Epithelial cell of esophagus (primary cell): ENCODE measurements at regions not wholly inside any gene's neighbourhood (a gene's known extent, or its start where the extent isn't known, plus 50 kb on each side); places are given as distances from the start of the nearest gene placed in this dataset.
"Not testable (repeated sequence)": the region's sequence is repeated elsewhere in the genome, so short reads cannot be mapped to it uniquely, and the experiment has no call there.

Experiments
- DNase-seq: peaks from one replicate; pipeline ENCODE4 v3.0.0; 2010; ENCODE audit warnings: low read depth
- H3K4me3 ChIP-seq: 2 replicates; pipeline ENCODE4 v1.5.1; 2011; ENCODE audit warnings: mild to moderate bottlenecking, low read length, control low read depth
- TF ChIP-seq, protein P1 (sequence below): IDR thresholded peaks from 2 replicates; pipeline ENCODE4 v1.5.1; 2011; ENCODE audit warnings: low read depth, mild to moderate bottlenecking, low read length, control low read depth, inconsistent platforms; ENCODE audit not compliant: insufficient read depth; ENCODE audit errors: missing control alignments

DNA sequence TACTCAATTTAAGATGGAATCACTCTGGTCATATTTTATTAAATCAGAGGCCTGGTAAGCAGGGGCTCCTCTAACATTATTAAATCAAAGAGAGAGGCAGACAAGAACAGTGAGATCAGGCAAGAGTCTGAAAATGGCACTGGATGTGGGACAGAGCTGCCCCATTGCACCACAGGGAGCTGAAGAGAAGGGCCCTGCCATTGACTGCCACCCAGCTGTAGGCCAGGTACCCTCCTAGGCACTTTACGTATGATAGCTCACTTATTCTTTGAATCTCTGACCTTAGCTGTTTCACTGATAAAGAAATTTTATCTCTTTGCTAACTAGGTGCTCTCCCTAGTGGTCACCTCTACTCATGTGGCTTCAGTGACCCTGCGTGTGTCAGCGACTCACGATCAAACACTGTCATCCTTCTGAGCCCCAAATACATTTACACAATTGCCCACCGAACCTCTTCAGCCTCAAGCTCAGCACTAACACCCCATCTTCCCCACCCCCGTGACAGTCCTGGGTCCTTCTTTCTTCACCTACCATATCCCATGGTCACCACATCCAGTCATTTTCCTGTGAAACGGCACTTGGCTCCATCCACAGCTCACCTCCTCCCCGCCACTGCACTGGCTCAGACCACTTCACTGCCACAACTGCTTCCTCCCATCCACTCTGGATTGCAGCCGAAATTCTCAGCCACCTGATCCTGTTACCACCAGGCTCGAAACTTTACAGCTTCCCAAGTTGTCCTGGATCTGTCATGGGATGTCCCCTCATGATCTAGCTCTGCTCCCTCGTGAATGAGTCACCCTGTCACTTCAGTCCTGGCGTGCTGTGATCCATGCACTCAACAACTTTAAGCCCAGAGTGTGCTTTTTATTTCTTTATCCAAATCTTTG, 97.3 kb upstream of the SYT6 start:
- no peak overlapping the region for H3K4me3 ChIP-seq
- no peak for DNase-seq
- TF ChIP-seq, protein P1, sequence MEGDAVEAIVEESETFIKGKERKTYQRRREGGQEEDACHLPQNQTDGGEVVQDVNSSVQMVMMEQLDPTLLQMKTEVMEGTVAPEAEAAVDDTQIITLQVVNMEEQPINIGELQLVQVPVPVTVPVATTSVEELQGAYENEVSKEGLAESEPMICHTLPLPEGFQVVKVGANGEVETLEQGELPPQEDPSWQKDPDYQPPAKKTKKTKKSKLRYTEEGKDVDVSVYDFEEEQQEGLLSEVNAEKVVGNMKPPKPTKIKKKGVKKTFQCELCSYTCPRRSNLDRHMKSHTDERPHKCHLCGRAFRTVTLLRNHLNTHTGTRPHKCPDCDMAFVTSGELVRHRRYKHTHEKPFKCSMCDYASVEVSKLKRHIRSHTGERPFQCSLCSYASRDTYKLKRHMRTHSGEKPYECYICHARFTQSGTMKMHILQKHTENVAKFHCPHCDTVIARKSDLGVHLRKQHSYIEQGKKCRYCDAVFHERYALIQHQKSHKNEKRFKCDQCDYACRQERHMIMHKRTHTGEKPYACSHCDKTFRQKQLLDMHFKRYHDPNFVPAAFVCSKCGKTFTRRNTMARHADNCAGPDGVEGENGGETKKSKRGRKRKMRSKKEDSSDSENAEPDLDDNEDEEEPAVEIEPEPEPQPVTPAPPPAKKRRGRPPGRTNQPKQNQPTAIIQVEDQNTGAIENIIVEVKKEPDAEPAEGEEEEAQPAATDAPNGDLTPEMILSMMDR, result no peak

DNA sequence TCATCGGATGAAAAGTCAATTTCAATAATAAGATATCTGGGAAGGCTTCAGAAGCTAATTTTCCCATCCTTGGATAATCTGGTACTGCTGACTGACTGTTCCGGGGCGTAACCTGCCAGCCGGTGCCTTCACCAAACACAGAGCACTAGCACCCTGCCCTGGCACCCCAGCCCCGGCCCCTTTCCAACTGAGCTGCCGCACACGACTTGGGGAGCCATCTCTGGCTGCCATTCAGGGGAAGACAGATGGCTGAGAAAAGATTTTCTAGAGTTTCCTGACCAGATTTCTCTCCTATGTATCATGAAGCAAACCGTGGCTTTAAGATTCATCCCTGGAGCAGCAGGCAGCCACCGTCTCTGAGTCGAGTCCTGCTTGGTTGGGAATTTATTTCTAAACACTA, 96.0 kb upstream of the SYT6 start:
- TF ChIP-seq, protein P1, result no peak
- H3K4me3 ChIP-seq, result no peak overlapping the region
- DNase-seq, result no peak

DNA sequence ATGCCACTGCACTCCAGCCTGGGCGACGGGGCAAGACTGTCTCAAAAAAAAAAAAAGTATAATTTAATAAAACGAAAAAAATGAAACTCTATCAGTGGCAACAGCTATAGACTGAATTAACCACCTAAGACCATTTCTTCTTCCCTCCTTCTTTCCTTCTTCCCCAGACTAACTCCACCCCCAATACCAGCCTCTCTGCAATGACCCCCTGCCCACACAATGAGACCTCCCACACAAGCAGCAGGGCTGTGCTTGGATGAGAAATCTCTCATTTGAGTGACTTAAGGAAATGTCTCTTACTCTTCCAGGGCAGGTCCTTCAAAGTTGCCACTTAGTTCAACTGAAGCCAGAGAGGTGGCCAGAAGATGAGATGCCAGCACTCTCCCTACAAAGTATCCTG, 94.5 kb upstream of the SYT6 start:
- TF ChIP-seq, protein P1, result no peak
- DNase-seq, result no peak
- H3K4me3 ChIP-seq, result no peak overlapping the region

DNA sequence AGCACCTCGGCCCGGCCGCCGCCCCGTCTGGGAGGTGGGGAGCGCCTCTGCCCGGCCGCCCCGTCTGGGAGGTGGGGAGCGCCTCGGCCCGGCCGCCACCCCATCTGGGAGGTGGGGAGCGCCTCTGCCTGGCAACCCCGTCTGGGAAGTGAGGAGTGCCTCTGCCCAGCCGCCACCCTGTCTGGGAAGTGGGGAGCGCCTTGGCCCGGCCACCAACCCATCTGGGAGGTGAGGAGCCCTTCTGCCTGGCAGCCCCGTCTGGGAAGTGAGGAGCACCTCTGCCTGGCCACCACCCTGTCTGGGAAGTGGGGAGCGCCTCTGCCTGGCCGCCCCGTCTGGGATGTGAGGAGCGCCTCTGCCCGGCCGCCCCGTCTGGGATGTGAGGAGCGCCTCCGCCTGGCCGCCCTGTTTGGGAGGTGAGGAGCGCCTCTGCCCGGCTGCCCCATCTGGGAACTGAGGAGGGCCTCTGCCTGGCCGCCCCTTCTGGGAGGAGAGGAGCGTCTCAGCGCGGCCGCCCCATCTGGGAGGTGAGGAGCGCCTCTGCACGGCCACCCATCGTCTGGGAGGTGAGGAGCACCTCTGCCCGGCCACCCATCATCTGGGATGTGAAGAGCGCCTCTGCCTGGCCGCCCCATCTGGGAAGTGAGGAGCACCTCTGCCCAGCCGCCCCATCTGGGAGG, 89.0 kb upstream of the SYT6 start:
- DNase-seq, result not testable (repeated sequence)

DNA sequence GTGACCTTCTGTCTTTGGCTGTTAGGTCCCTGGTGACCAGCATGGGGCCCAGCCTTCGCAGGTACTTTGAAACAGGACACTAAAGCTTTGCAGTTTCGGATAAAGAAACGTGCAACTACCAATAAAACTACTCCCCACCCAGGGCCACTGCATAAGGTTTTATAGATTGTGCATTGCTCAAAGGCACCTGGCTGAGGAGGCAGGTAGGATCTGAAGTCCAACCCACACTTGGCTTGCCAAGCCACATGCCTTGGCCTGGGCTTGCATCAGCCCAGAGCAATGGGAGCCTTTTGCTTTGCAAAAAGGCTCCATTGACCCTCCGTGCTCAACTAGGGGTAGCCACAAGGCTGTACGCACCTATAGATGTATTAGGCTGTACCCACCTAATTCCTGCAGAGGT, 84.4 kb upstream of the SYT6 start:
- TF ChIP-seq, protein P1, result no peak
- H3K4me3 ChIP-seq, result no peak overlapping the region
- DNase-seq, result no peak

More for the DNA sequence above, 89.0 kb upstream of the SYT6 start:
- not testable (repeated sequence) for H3K4me3 ChIP-seq

- TF ChIP-seq, protein P1, result no peak
- no peak overlapping the region for H3K4me3 ChIP-seq
- no peak for DNase-seq
These were observed 82.8 kb upstream of the SYT6 start for GRCh38 chr1:114236517-114236916.

DNA sequence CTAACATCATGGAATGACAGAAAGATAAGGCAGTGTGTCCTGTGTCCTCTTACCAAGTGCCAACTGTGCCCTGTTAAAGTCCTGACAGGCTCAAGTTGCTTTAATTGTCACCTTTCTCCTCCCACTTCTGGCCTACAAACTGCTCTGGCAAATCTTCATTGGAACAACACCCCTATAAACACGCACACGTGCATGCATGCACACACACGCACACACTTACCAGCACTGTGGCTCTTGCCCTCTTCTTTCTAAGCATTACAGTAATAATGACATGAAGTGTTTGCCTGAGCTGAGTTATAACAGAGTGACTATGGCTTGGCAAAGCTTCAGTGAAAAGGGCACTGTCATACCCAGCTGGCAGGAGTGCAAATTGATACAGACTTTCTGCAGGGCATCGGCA, 82.3 kb upstream of the SYT6 start:
- TF ChIP-seq, protein P1, result no peak
- DNase-seq, result no peak
- H3K4me3 ChIP-seq, result no peak overlapping the region
